Stimulated activated CD8-positive, alpha-beta memory T cell treated with anti-CD3 and anti-CD28 coated beads, Interleukin-7, amount 100 ng/mL, for 48 hours (primary cell): ENCODE measurements at regions not wholly inside any gene's neighbourhood (a gene's known extent, or its start where the extent isn't known, plus 50 kb on each side); places are given as distances from the start of the nearest gene placed in this dataset.

Source experiments
- DNase-seq, 2 donors: peaks; one replicate each; pipeline ENCODE4 v3.0.0-alpha.2; 2020; ENCODE audit warnings: low read depth in 1 of 2; ENCODE audit errors: extremely low read depth in 1 of 2

DNA sequence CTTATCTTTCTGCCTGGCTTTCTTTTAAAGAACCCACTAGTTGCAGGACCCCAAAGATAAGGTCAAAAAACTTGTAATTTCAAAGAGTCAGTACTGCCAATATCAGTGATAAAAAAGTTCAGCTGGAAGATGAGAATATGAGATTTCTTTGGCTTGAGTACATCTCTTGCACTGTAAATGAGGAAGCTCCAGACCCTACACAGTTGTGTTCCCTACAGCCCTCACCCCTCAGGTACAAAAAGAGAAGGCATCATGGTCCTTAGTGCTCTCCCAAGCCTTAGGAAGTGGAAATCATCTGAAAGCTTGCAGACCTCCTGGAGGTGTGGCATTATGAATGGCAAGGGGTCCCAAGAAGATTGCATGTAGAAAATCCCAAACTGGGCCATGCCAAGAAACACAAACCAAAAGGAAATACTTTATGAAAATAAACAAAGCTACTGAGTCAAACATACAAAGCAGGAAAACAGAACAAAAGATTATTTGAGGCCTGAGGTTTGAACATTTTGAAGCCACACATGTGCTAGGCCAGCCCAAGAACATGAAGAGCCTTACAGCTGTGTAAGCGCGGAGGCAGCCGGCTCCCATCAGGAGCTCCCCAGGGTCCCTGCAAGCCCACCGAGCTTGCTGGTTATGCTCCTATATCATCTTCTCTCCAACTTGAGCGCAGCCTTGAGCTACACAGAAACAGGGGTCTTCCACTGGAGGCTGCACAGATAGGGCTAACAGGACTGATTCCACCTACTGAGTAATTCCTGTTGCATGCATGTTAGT lies 217.0 kb downstream of the OSR1 start:
- no peak for DNase-seq

DNA sequence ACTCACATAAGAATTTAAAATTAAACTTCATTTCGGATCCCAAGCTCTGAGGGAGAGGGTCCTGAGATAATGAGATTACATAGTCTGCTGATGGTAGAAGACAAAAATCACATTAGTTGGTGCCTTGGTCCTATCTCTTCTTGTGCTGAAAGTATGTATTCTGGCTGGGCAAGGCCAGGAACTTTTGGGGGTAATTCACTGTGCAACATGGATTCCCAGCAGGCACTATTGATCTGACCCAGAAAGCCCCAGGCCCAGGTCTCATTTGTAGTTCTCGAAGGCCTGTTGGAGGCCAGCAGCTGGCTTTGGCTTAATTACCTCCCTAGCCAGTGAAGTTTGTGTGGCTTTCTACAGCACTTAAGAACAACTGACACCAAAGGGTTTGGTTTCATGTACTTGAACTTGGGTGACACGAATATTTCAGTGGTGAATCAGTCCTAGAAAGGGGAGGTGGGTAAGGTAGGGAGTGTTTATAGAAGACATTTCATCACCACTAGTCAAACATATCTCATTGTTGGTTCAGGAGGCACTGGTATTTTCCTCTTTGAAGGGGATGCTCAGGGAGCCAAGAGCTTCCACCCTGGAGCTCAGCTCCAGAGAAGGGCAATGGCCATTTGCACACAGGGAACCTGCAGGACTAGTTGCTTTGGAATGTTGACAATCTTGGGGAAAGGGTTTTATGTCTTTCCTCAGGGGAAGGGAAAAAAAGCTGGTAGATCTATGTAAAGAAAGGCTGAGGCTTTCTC lies 217.8 kb downstream of the OSR1 start:
- no peak for DNase-seq

DNA sequence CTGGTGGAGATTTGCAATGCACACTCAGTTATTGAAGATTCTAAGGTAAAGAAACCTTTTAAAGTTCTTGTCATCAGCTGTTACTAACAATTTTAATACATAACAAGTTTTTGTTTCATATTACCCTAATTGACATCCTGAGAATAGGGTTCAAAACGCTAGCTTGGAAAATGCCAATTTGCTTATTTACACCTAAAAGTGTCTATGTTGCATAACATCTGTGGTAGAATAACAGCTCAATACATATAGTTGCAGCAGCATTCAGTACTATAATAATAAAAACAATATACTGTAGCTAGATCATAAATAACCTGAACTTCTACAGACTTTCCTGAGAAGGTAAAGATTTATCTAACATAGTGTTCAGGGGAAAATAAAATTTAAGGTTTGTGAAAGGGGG lies 219.0 kb downstream of the OSR1 start:
- DNase-seq, result no peak

DNA sequence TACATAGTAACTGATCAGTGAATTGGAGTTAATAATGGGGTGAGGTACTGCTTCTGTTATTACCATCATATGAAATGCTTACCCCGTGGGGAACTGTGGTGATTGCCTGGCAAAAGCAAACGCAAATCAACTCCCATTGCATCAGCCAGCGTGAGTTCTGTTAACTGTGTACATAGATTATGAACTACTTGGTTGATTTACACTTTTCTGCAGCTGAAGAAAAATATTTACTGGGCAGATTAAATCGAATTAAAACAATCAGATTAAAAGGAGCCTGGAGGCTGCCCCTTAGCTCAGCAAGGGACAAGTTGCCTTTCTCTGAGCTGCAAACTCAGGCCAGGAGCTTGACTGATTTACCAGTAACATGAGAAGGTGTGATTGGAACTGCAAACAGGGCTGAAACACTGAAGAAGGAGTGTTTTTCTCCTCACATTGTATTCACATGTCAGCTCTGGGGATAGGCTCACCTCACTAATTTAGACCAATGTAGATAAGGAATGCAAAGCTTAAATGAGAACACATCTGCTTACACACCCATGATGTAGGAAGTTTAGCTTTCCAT lies 220.1 kb downstream of the OSR1 start:
- no peak for DNase-seq

DNA sequence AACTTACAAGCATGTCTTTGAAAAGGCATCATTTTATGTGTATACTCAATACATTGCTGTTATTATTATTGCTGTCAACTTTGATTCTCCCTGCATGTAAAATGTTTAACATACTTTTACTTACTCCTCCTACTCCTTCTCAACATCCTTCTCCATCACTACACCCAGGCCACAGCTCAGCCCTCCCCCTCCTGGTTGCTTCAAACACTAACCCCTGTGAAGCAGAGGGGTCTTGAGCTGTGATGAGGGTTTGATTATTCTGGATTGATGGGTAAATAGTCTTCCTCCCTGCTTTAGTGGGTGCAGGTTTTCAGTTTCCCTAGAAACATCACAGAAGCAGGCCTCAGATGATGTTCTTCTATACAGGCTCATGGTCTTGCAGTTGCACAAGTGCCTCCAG lies 221.0 kb downstream of the OSR1 start:
- no peak for DNase-seq

DNA sequence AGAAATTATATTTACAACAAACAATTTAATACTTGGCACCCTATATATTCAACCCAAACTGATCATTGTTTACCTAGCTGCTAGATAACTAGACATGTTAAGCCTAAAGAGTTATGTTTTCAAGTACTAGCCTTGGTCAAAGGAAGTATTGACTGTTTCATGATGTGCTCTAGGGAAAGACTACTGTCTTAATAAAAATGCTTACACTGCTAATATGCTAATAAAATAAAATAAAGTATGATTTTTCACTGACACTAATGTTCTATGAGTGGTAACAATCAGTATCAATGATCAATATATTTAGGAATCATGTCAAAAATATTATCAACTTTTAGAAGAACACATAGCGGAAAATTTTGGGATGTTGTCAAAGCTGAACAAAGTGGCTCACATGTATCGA lies 225.5 kb downstream of the OSR1 start:
- DNase-seq, result no peak

DNA sequence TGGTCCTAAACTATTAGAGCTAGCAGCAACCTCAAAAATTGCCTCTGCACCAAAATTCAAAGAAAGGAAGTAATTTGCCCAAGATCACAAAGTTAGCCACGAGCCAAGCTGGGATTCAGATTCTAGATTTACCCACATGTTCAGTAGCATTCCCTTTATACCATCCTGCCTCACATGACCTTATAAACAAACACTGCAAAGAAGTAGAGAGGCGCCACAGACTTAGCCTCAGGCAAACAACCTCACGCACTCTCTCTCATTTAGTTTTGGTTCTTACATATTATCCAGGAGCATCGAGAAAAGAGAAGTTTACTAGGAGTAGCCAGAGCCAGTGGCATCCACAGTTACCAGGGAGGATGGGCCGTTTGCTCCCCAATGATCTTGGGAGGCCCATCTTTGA lies 226.6 kb downstream of the OSR1 start:
- DNase-seq, result no peak

DNA sequence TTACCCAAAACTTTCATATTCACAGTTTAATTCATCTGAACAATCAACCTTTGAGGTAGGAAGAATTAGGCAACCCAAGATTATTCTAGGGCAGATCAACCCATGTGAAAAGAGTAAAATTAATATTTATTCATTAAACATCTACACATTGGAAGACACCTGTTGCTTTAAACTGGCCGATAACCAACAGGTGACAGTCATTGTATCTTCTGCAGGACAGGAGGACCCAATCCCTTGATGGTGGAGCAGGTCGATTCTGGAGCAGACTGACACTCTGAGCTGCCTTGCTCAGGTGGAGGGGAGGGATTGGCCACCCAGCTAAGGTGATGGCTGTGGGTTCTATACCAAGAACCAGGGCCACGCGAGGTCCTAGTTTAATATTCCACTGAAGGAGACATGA lies 230.3 kb downstream of the OSR1 start:
- no peak for DNase-seq

DNA sequence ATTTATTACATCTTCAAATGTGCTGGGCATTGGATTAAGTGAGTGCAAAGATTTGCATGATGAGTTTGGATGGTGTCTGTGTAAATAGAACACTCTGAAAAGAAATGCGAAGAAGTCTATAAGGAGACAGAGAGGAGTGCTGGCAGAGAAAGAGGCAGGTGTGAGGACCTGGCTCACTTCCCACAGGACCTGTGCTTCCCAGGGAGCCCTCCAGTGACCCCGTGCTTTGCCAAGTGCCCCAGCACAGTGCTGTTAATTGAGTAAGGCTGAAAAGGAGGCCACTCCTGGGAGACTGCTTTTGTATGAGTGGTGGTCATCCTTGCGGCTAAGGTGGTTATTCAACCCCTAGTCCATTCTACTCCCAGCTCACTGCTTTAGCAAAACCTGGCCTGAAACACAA lies 230.8 kb downstream of the OSR1 start:
- no peak for DNase-seq

DNA sequence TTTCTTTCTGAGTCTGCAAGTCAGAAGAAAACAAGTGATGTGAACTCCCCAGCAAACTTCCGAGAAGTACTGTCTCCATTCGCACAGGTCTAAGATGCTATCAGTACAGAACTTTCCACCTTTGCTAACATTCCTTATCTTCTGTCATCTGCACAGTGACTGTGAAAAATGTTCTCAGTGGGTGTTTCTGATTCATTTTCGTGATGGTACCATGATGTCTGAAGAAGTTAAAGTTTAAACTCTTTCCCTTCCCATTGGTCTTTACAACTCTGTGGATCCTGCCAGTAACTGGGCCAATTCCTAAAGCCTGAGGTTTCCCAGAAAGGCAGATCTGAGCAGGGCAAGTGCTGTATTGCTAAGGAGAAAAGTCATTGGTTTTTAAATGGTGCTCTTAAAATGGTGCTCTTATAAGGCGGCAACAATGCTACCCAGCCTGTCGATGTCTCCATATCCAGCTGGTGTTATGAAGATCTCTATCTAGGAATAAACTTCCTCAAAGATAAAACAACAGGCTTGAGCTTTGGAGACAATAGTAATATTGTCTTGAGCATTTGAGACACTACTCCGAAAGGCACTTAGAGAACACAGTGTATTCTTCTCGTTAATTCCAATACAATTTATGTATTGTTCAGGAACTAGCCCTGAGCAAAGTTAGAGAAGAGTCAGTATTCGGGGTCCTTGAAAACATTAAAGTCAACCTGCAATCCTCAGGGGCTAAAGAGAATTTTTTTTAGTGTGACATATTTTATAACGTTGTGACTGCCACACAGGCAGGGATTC lies 232.3 kb downstream of the OSR1 start:
- DNase-seq, result no peak

DNA sequence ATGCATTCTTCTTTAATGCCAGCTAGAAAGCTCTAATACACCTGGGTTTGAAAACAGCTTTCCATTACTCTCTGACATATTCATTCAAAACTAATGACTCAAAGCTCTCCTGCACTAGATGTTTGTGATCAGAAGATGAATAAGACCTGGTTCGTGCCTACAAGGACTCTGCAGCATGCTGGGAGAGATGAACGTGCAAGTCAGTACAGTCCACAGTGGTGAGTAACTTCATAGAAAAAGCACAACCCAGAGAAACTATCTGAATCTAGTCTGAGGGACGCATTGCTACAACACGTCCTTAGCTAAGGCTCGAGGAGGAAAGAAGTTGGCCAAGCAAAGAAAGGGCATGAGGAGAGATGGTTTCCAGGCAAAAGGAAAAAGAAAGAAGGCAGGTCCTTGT lies 234.3 kb downstream of the OSR1 start:
- no peak for DNase-seq

DNA sequence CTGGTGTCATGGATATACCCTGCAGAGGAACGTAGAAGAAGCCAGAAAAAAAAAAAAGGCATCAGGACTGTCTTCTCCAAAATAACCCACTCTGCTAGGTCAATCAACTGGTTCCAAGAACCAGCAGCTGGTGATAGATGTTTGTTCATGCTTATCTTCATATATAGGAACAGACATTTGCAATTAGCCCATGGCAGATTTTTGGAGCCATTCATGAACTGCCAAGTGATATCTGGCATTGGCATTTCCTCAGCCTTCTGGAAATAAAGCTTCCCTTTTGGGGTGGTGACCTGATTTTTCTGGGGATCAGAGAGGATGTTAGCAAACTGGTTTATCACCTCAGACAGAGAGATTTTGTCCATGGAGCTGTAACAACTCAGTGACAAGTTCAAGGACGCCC lies 234.9 kb downstream of the OSR1 start:
- DNase-seq, result no peak

DNA sequence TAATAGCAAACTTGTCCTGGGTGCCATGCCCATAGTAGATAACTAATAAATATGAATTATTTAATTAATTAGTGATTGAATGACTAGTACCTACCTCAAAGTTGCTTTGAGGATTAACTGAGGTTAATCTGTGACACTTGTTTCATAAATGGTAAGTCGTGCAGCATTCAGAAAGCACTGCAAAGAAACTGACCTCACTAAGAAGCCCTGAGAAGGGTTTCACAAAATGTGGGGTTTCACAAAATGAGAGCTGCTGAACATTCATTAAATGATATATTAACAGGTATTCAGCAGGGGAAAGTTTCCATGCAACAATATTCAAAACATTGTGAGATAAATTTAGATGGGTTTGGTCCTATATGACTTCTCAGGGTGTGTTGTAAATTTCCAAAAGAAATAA lies 236.2 kb downstream of the OSR1 start:
- no peak for DNase-seq

DNA sequence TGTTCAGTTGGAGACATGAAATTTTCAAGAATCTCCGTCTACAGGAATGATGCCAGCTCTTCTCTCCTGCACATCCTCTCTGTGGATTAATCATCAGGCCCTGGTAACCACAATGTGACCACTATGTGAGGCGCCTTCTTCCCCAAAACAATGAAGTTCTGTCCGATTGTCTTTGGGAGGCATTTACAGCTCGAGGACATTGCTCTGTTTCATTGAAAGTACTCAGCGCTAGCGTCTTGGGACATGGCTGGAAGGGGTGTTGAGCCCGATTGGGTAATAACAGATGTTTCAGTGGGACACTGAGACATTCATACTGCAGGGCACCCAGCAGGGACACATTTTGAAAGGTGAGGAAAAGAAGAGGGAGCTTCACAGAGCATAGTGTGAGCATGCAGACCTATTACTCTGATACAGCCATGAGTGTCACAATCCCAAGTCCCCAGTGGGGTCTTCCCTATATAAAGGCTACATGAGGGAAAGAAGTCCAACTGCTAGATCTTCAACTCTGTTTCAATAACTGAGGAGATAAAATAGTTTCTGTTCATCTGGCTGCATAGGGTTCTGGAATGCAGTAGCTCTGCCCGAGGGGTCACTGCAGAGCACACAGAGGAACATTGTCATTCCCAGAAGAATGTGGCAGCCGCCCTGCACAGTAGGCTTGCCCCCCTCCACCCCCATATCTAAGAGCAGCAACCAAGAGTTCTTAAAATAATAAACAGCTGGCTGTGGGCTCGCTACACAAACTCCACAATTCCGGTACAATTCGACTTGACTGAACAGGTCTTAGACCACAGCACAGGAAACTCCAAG lies 237.3 kb downstream of the OSR1 start:
- no peak for DNase-seq

DNA sequence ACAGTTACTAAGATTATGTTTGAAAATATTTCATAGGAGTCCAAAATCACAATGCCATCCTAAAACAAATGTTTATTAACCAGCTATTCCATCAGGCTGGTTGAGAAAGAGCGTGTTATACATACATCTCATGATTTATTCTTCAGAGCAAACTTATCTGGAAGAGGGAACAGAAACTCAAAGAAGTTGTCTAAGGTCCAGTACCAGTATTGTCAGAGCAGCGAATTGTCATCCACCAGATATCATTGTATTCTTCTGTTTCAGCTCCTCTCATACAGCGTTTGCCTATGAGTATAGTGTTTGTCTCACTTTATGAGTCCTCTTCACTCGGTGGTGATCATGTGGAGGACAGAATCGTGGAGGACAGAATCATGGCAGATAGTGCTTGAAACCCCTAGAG lies 238.2 kb downstream of the OSR1 start:
- DNase-seq, result no peak

DNA sequence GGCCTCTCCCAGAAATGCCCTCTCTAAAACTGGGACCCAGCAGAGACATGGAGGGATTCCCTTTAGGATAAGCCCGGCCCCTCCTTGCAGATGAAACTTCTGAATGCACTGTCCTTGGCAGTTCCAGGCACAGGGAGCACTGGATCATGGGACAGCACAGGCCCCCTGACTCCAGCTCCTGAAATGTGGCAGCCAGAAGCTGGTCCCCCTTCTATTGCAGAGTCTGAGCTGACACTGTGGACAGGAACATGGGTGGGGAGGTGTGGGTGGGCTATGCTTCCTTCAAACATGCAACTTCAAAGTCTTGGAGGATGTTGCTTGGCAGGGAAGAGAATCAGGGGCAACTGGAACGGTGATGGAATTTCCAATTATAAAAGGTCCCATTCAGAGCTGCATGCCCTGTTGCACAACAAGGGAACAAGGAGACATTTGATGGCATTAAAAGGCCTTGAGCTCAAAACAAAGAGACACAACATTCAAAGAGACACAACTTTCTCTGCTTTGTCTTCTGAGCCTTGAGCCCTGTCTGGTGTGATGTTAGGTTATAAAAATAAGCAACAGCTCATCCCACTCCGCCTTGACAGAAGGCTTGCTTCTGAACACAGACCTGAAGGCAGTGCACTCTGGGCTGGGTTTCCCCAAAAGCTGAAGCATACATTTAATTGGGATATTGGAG lies 239.0 kb downstream of the OSR1 start:
- DNase-seq, result no peak

DNA sequence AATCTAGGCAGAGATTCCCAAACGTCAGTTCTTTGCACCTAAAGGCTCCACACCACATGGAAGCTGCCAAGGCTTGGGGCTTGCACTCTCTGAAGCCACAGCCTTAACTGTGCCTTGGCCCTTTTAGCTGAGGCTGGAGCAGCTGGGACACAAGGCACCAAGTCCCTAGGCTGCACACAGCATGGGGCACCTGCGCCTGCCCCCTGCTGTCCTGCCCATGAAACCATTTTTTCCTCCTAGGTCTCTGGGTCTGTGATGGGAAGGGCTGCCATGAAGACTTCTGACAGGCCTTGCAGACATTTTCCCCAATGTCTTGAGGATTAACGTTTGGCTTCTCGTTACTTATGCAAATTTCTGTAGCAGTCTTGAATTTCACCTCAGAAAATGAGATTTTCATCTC lies 241.5 kb downstream of the OSR1 start:
- DNase-seq, result no peak

DNA sequence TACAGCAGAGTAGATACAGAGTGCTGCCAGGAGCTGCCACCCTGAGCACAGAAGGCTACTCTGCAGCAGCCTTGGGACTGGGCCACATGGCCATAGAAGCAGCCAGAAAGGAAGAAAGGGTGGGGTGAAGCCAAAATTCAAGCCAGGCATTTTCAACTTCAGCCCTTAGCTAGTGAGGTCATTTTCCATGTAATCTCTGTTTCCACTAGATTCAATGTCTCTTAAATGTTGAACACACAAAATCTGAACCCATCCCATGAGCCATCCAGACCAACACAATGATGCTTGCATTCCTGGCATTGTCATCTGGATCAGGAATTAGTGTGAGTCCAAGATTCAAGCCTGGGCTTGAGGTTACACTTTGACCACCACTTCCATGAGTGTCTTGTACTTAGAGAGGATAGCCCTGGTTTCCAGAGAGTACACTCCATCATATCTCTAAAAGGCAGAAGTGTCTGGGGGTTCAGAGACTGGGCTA lies 243.6 kb downstream of the OSR1 start:
- no peak for DNase-seq

DNA sequence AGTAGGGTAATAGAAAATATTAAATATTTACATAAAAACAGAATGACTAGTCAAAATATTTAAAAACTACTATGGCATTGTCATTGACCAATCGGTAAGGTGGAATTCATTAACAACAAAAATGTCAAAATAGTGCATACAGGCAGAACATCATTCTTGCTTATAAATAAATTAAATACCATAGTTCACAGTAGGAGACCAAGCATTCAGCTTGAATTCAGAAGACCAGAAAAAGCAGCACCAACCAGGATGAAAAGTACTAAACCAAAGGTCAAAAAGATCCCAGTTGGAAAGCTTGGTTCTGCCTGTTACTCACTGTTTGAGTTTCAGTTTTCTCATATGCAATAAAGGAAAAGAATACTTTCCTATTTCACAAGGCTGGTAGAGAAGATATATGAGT lies 244.3 kb downstream of the OSR1 start:
- no peak for DNase-seq

DNA sequence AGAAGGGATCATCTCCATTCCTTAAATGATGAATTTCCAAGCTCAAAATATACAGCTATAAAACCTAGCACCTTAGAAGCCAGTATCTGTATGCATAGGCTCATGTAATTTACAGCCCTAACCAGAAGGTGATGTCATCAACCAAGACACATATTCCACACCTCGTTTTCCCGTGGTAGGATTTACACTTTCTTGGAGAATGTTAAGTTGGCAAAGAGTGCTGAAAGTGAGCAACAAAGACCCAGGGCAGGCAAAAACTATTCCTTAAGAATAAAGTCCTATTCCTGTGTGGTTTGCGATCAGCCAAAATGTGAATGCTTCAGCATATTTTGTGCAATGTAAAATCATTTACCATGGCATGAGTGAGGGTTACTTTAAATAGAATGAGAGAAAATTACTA lies 247.1 kb downstream of the OSR1 start:
- DNase-seq, result no peak
